PC-3 (cell line): ENCODE measurements at regions not wholly inside any gene's neighbourhood (a gene's known extent, or its start where the extent isn't known, plus 50 kb on each side); places are given as distances from the start of the nearest gene placed in this dataset.
A peak's percentile ranks its signal among the peaks of the same experiment; 100 is the strongest.

Experiments used
- ATAC-seq: fragments of 200-7000 bp; cut with Tn5 transposase; 2 replicates; pipeline ENCODE4 v1.9.1; 2020; ENCODE audit warnings: mild to moderate bottlenecking, moderate library complexity
- BruUV-seq: library from RNA; stranded (reverse); fragments of 400-500 nt; replicated peaks from 2 replicates; lab custom pipeline; 2021; lab: Mats Ljungman, UMichigan
- CTCF ChIA-PET: fragments of 300-600 bp; sonication (Branson Sonifier 250); formaldehyde crosslinking; loops from one replicate; lab custom pipeline; 2022; ENCODE audit warnings: antibody characterized with exemption; lab: Charles Lee
- POLR2A ChIA-PET: fragments of 300-600 bp; sonication (Branson Sonifier 250); formaldehyde crosslinking; loops from one replicate; lab custom pipeline; 2022; ENCODE audit warnings: antibody characterized with exemption; ENCODE audit not compliant: unreplicated experiment; lab: Charles Lee
- DNase-seq: peaks from one replicate; pipeline ENCODE4 v3.0.0-alpha.2; 2015
- H2AFZ ChIP-seq: fragments of 300-600 bp; sonication (generic); 2 replicates; pipeline ENCODE4 v1.6.0; 2016; ENCODE audit warnings: antibody characterized with exemption, low read length
- H3F3A ChIP-seq: fragments of 300-600 bp; sonication (generic); one replicate; pipeline ENCODE4 v1.6.0; 2017; ENCODE audit warnings: antibody characterized with exemption, low read length, control low read depth, mild to moderate bottlenecking; ENCODE audit not compliant: unreplicated experiment
- H3K27ac ChIP-seq: fragments of 300-600 bp; sonication (generic); 2 replicates; pipeline ENCODE4 v1.5.1; 2016; ENCODE audit warnings: mild to moderate bottlenecking, low read length
- H3K27me3 ChIP-seq: fragments of 300-600 bp; sonication (generic); 2 replicates; pipeline ENCODE4 v1.6.1; 2016; ENCODE audit warnings: low read length, mixed read lengths
- H3K36me3 ChIP-seq: fragments of 300-600 bp; sonication (generic); 2 replicates; pipeline ENCODE4 v1.6.1; 2016; ENCODE audit warnings: low read depth, mixed run types, low read length, mixed read lengths
- H3K4me1 ChIP-seq: fragments of 300-600 bp; sonication (generic); 2 replicates; pipeline ENCODE4 v1.5.1; 2016; ENCODE audit warnings: low read length; ENCODE audit not compliant: insufficient read depth
- H3K4me2 ChIP-seq: fragments of 300-600 bp; sonication (generic); 2 replicates; pipeline ENCODE4 v1.6.0; 2016; ENCODE audit warnings: low read length
- H3K4me3 ChIP-seq: fragments of 300-600 bp; sonication (generic); 2 replicates; pipeline ENCODE4 v1.5.1; 2016; ENCODE audit warnings: mild to moderate bottlenecking, low read length, mixed read lengths
- H3K79me2 ChIP-seq: fragments of 300-600 bp; sonication (generic); 2 replicates; pipeline ENCODE4 v1.6.1; 2017; ENCODE audit warnings: low read length, mixed read lengths
- H3K9ac ChIP-seq: fragments of 300-600 bp; sonication (generic); 2 replicates; pipeline ENCODE4 v1.6.0; 2016; ENCODE audit warnings: mild to moderate bottlenecking, low read length
- H3K9me2 ChIP-seq: fragments of 300-600 bp; sonication (generic); replicated peaks from 2 replicates; pipeline ENCODE4 v1.6.1; 2016; ENCODE audit warnings: mixed run types, low read length, mixed read lengths
- H3K9me3 ChIP-seq: fragments of 300-600 bp; sonication (generic); 2 replicates; pipeline ENCODE4 v1.6.1; 2016; ENCODE audit warnings: low read length, mixed read lengths
- H4K20me1 ChIP-seq: fragments of 300-600 bp; sonication (generic); 2 replicates; pipeline ENCODE4 v1.6.1; 2016; ENCODE audit warnings: low read length, mixed read lengths
- EZH2 ChIP-seq: fragments of 300-600 bp; sonication (generic); IDR thresholded peaks from one replicate; pipeline ENCODE4 v1.6.1; 2017; ENCODE audit warnings: antibody characterized with exemption, mild to moderate bottlenecking, low read length; ENCODE audit not compliant: unreplicated experiment
- EZH2phosphoT487 ChIP-seq: fragments of 300-600 bp; sonication (generic); IDR thresholded peaks from 2 replicates; pipeline ENCODE4 v1.6.1; 2018; ENCODE audit warnings: mild to moderate bottlenecking, antibody characterized with exemption, low read length, borderline replicate concordance
- intact Hi-C: fragments of 100-400 bp; cut with micrococcal nuclease; formaldehyde crosslinking; loops from 2 replicates; pipeline ENCODE4 v1.9.0; 2023
- TF ChIP-seq, protein P1 (sequence below): fragments of 300-600 bp; sonication (generic); conservative IDR thresholded peaks from 2 replicates; pipeline ENCODE4 v1.5.1; 2017; ENCODE audit warnings: antibody characterized with exemption, low read depth, mild to moderate bottlenecking, low read length

DNA sequence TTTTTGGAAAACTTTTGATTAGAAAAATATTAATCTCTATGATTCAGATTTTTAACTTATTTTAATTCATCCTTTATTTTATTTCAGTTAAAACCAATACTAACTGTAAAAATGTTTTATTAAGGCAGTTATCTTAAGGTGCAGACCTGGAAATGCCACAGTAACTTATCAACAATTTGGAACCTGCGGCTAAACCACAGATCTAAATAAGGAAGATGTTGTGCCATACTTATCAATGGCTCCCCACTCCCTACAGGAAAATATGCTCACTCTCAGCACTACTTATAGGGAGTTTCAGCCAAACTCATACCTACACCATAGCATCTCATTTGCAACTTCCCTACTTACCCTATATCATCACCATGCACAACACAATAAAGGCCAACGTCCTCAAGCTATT, 226.9 kb upstream of the KYNU start:
- Histone ChIP-seq H3K36me3 (no peaks in the 10 kb centered on the region), H2AFZ (no peak overlapping the region), H3K9me2 (no peaks in the 10 kb centered on the region), H3K9me3 (no peaks in the 10 kb centered on the region), H3K4me2 (no peak overlapping the region), H3K4me3 (no peak overlapping the region), H3F3A (no peaks in the 10 kb centered on the region), H3K27ac (no peak overlapping the region), H3K79me2 (no peaks in the 10 kb centered on the region), H3K9ac (no peak overlapping the region), H3K4me1 (no peaks in the 10 kb centered on the region), H3K27me3 (no peaks in the 10 kb centered on the region), H4K20me1 (no peaks in the 10 kb centered on the region)
- intact Hi-C loops: no loop called here
- CTCF ChIA-PET: no interaction called here
- ATAC-seq: no peak
- DNase-seq: no peak
- no peak for TF ChIP-seq EZH2
- TF ChIP-seq, protein P1, sequence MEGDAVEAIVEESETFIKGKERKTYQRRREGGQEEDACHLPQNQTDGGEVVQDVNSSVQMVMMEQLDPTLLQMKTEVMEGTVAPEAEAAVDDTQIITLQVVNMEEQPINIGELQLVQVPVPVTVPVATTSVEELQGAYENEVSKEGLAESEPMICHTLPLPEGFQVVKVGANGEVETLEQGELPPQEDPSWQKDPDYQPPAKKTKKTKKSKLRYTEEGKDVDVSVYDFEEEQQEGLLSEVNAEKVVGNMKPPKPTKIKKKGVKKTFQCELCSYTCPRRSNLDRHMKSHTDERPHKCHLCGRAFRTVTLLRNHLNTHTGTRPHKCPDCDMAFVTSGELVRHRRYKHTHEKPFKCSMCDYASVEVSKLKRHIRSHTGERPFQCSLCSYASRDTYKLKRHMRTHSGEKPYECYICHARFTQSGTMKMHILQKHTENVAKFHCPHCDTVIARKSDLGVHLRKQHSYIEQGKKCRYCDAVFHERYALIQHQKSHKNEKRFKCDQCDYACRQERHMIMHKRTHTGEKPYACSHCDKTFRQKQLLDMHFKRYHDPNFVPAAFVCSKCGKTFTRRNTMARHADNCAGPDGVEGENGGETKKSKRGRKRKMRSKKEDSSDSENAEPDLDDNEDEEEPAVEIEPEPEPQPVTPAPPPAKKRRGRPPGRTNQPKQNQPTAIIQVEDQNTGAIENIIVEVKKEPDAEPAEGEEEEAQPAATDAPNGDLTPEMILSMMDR: no peak
- no peak for TF ChIP-seq EZH2phosphoT487
- POLR2A ChIA-PET: no interaction called here
- no TSS peak for BruUV-seq

DNA sequence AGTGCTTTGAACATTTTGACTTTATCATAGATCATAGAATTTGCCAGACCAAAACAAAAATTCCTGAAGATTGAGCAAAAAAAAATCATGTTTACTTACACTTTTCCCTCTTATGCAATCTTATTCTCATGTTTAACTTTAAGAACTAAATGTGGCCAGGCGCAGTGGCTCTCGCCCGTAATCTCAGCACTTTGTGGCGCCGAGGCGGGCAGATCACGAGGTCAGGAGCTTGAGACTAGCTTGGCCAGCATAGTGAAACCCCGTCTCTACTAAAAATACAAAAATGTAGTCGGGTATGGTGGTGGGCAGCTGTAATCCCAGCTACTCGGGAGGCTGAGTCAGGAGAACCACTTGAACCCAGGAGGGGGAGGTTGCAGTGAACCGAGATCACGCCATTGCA, 227.9 kb upstream of the KYNU start:
- intact Hi-C loops: no loop called here
- no peaks in the 10 kb centered on the region for H4K20me1 ChIP-seq
- H3K4me1 ChIP-seq: no peaks in the 10 kb centered on the region
- CTCF ChIA-PET: no interaction called here
- no peaks in the 10 kb centered on the region for H3F3A ChIP-seq
- no peak overlapping the region for H2AFZ ChIP-seq
- POLR2A ChIA-PET: no interaction called here
- H3K4me3 ChIP-seq: no peak overlapping the region
- H3K9me2 ChIP-seq: no peaks in the 10 kb centered on the region
- H3K27ac ChIP-seq: no peak overlapping the region
- no peak overlapping the region for H3K4me2 ChIP-seq
- no peak overlapping the region for H3K9ac ChIP-seq
- H3K36me3 ChIP-seq: no peaks in the 10 kb centered on the region
- ATAC-seq (no peak), DNase-seq (no peak)
- TF ChIP-seq, protein P1: no peak
- TF ChIP-seq EZH2phosphoT487: no peak
- TF ChIP-seq EZH2: no peak
- no TSS peak for BruUV-seq
- H3K9me3 ChIP-seq: no peaks in the 10 kb centered on the region
- H3K27me3 ChIP-seq: no peaks in the 10 kb centered on the region
- no peaks in the 10 kb centered on the region for H3K79me2 ChIP-seq

DNA sequence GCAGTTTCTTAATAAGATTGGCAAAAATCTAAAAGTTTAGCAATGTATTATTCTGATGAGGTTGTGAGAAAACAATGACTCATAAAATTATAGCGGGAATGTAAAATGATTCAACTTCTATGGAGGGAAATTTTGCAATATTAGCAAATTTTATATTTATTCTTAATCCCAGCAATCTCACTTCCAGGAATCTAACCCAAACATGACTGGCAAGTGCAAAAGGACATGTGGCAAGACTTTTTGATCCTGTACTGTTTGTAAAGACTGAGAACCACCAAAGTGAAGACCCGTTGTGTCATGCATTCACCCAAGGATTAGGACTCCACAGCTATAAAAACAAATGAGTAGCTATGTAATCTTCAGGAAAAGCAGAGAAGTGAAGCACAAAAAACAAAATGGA, 234.8 kb upstream of the KYNU start:
- no peaks in the 10 kb centered on the region for H3F3A ChIP-seq
- DNase-seq (peak; percentile 38), ATAC-seq (0 out of 2 replicates have a peak, but pooled peaks have one; percentile 20)
- H3K79me2 ChIP-seq: no peaks in the 10 kb centered on the region
- H3K27ac ChIP-seq: no peak overlapping the region
- TF ChIP-seq, protein P1: no peak
- TF ChIP-seq EZH2phosphoT487: no peak
- TF ChIP-seq EZH2: no peak
- peaks cover 3% of the 10 kb centered on the region; the same call in 1 of the 2 replicates for H3K4me1 ChIP-seq
- CTCF ChIA-PET: no interaction called here
- H3K9me2 ChIP-seq: no peaks in the 10 kb centered on the region
- BruUV-seq: no TSS peak
- no peaks in the 10 kb centered on the region for H3K36me3 ChIP-seq
- POLR2A ChIA-PET: no interaction called here
- no peaks in the 10 kb centered on the region for H4K20me1 ChIP-seq
- no peak overlapping the region for H3K4me2 ChIP-seq
- no peaks in the 10 kb centered on the region for H3K27me3 ChIP-seq
- H3K4me3 ChIP-seq: no peak overlapping the region
- no peaks in the 10 kb centered on the region for H3K9me3 ChIP-seq
- intact Hi-C loops: no loop called here
- H3K9ac ChIP-seq: no peak overlapping the region
- no peak overlapping the region for H2AFZ ChIP-seq
